Ovary (tissue), 3 donors: ENCODE measurements at regions not wholly inside any gene's neighbourhood (a gene's known extent, or its start where the extent isn't known, plus 50 kb on each side); places are given as distances from the start of the nearest gene placed in this dataset.

Source experiments
- CTCF ChIP-seq, 3 donors: fragments of 450-650 bp in 2 of 3; fragments of 200-600 bp in 1 of 3; IDR thresholded peaks; one replicate each; pipeline versions ENCODE4 v1.5.1 to v1.8.0; 2016 to 2022; ENCODE audit warnings: antibody characterized with exemption in 3 of 3, mild to moderate bottlenecking in 1 of 3
- POLR2A ChIP-seq: fragments of 450-650 bp; IDR thresholded peaks from one replicate; pipeline ENCODE4 v1.6.1; 2017; ENCODE audit warnings: antibody characterized with exemption, mild to moderate bottlenecking, moderate library complexity
- donor health status: DM: no; HTN: no; CAD: no.

- TF ChIP-seq CTCF (IDR thresholded peaks at IDR 0.05): no peak
- no peak for TF ChIP-seq POLR2A
Observed at GRCh38 chr17:78301821-78302213, 58.1 kb downstream of the SOCS3 start.
